ENCODE measurements at regions not wholly inside any gene's neighbourhood (a gene's known extent, or its start where the extent isn't known, plus 50 kb on each side); places are given as distances from the start of the nearest gene placed in this dataset.
"Not testable (repeated sequence)": the region's sequence is repeated elsewhere in the genome, so short reads cannot be mapped to it uniquely, and the experiment has no call there.

GRCh38 chr12:131294716-131295115, 341.0 kb downstream of the ADGRD1 start:
- not testable (repeated sequence) for H3K4me2 ChIP-seq (ENCODE audit: low read length); H4K8ac ChIP-seq (ENCODE audit: low read depth, low read length); H3K9ac ChIP-seq (ENCODE audit: low read length); H3K79me1 ChIP-seq (ENCODE audit: low read length); H3K23ac ChIP-seq (ENCODE audit: low read length); H3K27me3 ChIP-seq (ENCODE audit: insufficient read depth, low read length, poor library complexity); H2BK120ac ChIP-seq (ENCODE audit: low read depth, low read length); H4K5ac ChIP-seq (ENCODE audit: low read length); DNase-seq; H3K27ac ChIP-seq (ENCODE audit: low read depth, low read length); H3K4me1 ChIP-seq (ENCODE audit: control insufficient read depth, low read depth, low read length); H2BK15ac ChIP-seq (replicated peaks; ENCODE audit: low read depth); H2AK5ac ChIP-seq (ENCODE audit: low read length); H2BK5ac ChIP-seq (ENCODE audit: low read length); H3K36me3 ChIP-seq (ENCODE audit: control insufficient read depth, insufficient read depth, low read length); H3K4ac ChIP-seq (ENCODE audit: low read depth, low read length); H3K56ac ChIP-seq (ENCODE audit: low read length); H3K4me3 ChIP-seq (ENCODE audit: low read length); H3K79me2 ChIP-seq (ENCODE audit: control insufficient read depth, insufficient read depth, low read length); H3K18ac ChIP-seq (ENCODE audit: low read length)
- no CpG with 5 or more reads among the region's 12 CpGs for WGBS (ENCODE audit: extremely low coverage, insufficient coverage, low lambda C conversion rate)

GRCh38 chr12:131295117-131295516, 341.4 kb downstream of the ADGRD1 start:
- not testable (repeated sequence) for H2AK5ac ChIP-seq (ENCODE audit: low read length); H3K4me2 ChIP-seq (ENCODE audit: low read length); H3K9ac ChIP-seq (ENCODE audit: low read length); H3K79me2 ChIP-seq (ENCODE audit: control insufficient read depth, insufficient read depth, low read length); H3K79me1 ChIP-seq (ENCODE audit: low read length); H3K4ac ChIP-seq (ENCODE audit: low read depth, low read length); H3K56ac ChIP-seq (ENCODE audit: low read length); H3K18ac ChIP-seq (ENCODE audit: low read length); H3K4me1 ChIP-seq (ENCODE audit: control insufficient read depth, low read depth, low read length); DNase-seq; H2BK120ac ChIP-seq (ENCODE audit: low read depth, low read length); H4K8ac ChIP-seq (ENCODE audit: low read depth, low read length); H3K4me3 ChIP-seq (ENCODE audit: low read length); H3K36me3 ChIP-seq (ENCODE audit: control insufficient read depth, insufficient read depth, low read length); H2BK15ac ChIP-seq (replicated peaks; ENCODE audit: low read depth); H2BK5ac ChIP-seq (ENCODE audit: low read length); H3K23ac ChIP-seq (ENCODE audit: low read length); H4K5ac ChIP-seq (ENCODE audit: low read length); H3K27ac ChIP-seq (ENCODE audit: low read depth, low read length); H3K27me3 ChIP-seq (ENCODE audit: insufficient read depth, low read length, poor library complexity)
- no CpG with 5 or more reads among the region's 9 CpGs for WGBS (ENCODE audit: extremely low coverage, insufficient coverage, low lambda C conversion rate)

DNA sequence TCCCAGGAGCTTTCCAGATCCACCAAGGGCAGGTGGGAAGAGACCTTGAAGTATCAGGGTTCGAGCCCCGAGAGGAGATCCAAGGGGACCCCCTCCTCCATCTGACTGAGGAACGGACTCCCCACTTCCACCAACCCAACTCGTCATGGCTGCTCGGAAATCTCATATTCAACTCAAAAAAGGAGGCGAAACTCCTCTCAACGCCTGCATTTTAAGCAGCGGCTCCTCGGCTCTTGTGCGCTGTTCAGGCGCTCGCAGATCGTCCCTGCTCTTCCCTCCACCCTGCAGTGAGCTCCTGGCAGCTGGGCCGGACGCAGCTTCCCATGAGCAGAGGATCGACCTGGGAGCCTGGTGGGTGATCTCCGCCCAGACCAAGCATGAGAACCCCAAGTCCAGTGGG, 341.9 kb downstream of the ADGRD1 start:
- not testable (repeated sequence) for H3K36me3 ChIP-seq (ENCODE audit: control insufficient read depth, insufficient read depth, low read length); H2AK5ac ChIP-seq (ENCODE audit: low read length); H3K4ac ChIP-seq (ENCODE audit: low read depth, low read length); H3K79me2 ChIP-seq (ENCODE audit: control insufficient read depth, insufficient read depth, low read length); H3K56ac ChIP-seq (ENCODE audit: low read length); DNase-seq; H4K8ac ChIP-seq (ENCODE audit: low read depth, low read length); H3K23ac ChIP-seq (ENCODE audit: low read length); H3K79me1 ChIP-seq (ENCODE audit: low read length); H2BK120ac ChIP-seq (ENCODE audit: low read depth, low read length); H3K27me3 ChIP-seq (ENCODE audit: insufficient read depth, low read length, poor library complexity); H3K18ac ChIP-seq (ENCODE audit: low read length); H3K9ac ChIP-seq (ENCODE audit: low read length); H4K5ac ChIP-seq (ENCODE audit: low read length); H3K27ac ChIP-seq (ENCODE audit: low read depth, low read length); H3K4me1 ChIP-seq (ENCODE audit: control insufficient read depth, low read depth, low read length); H2BK5ac ChIP-seq (ENCODE audit: low read length); H2BK15ac ChIP-seq (replicated peaks; ENCODE audit: low read depth); H3K4me3 ChIP-seq (ENCODE audit: low read length); H3K4me2 ChIP-seq (ENCODE audit: low read length)
- WGBS (ENCODE audit: extremely low coverage, insufficient coverage, low lambda C conversion rate) = no CpG with 5 or more reads among the region's 17 CpGs

DNA sequence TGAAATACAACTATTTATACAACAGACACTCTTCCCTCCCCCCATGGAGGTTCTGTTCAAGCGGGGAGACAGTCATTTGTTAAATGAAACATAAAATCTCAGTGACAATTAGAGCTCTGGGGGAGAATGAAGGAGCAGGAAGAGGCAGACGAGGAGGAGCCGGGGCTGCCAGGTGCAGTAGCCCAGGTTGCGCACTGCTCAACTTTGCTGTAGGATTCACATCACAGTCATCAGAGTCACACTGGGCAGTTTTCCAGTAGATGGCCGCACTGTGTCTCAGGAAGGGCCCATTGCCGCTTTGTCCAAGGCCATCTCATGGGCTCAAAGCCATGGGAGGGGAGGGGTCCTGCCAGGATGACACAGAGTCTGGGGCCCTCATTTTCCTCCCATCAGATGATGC, 342.4 kb downstream of the ADGRD1 start:
- not testable (repeated sequence) for H4K5ac ChIP-seq (ENCODE audit: low read length); H3K79me2 ChIP-seq (ENCODE audit: control insufficient read depth, insufficient read depth, low read length); H3K18ac ChIP-seq (ENCODE audit: low read length)

DNA sequence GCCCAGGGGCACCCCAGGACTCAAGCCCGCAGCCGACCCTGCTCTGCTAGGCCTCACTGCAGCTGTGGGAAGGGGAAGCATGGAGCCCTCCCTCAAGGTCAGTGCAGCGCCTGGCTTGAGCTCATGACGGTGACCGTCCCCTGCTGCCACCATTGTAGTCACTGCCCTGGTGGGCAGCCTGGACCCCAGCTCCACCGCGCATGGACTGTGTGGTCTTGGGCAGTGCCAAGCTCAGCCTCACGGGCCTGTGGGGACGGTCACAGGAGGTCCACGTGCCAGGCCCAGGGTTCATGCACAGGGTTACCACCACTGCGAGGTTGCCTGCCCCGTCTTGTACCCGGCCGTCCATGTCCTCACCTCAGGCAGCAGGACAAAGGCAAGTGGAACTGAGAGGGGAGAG, 342.9 kb downstream of the ADGRD1 start:
- no CpG with 5 or more reads among the region's 14 CpGs for WGBS (ENCODE audit: extremely low coverage, insufficient coverage, low lambda C conversion rate)
- H3K4ac ChIP-seq (ENCODE audit: low read depth, low read length); H4K8ac ChIP-seq (ENCODE audit: low read depth, low read length); H3K23ac ChIP-seq (ENCODE audit: low read length); H3K4me3 ChIP-seq (ENCODE audit: low read length); H3K27me3 ChIP-seq (ENCODE audit: insufficient read depth, low read length, poor library complexity); H4K5ac ChIP-seq (ENCODE audit: low read length); H3K79me2 ChIP-seq (ENCODE audit: control insufficient read depth, insufficient read depth, low read length); H3K9ac ChIP-seq (ENCODE audit: low read length); H3K79me1 ChIP-seq (ENCODE audit: low read length); H2BK120ac ChIP-seq (ENCODE audit: low read depth, low read length); H3K27ac ChIP-seq (ENCODE audit: low read depth, low read length); H3K18ac ChIP-seq (ENCODE audit: low read length); DNase-seq; H3K4me2 ChIP-seq (ENCODE audit: low read length); H3K56ac ChIP-seq (ENCODE audit: low read length); H3K4me1 ChIP-seq (ENCODE audit: control insufficient read depth, low read depth, low read length); H2AK5ac ChIP-seq (ENCODE audit: low read length); H2BK15ac ChIP-seq (replicated peaks; ENCODE audit: low read depth); H2BK5ac ChIP-seq (ENCODE audit: low read length); H3K36me3 ChIP-seq (ENCODE audit: control insufficient read depth, insufficient read depth, low read length): not testable (repeated sequence)

More for the DNA sequence above, 342.4 kb downstream of the ADGRD1 start:
- H2BK120ac ChIP-seq (ENCODE audit: low read depth, low read length); H3K56ac ChIP-seq (ENCODE audit: low read length); H3K4me2 ChIP-seq (ENCODE audit: low read length); H2BK15ac ChIP-seq (replicated peaks; ENCODE audit: low read depth); H3K4me1 ChIP-seq (ENCODE audit: control insufficient read depth, low read depth, low read length); H3K36me3 ChIP-seq (ENCODE audit: control insufficient read depth, insufficient read depth, low read length); H3K4me3 ChIP-seq (ENCODE audit: low read length); H3K27ac ChIP-seq (ENCODE audit: low read depth, low read length); H3K79me1 ChIP-seq (ENCODE audit: low read length); H3K4ac ChIP-seq (ENCODE audit: low read depth, low read length); H2AK5ac ChIP-seq (ENCODE audit: low read length); DNase-seq; H4K8ac ChIP-seq (ENCODE audit: low read depth, low read length); H3K27me3 ChIP-seq (ENCODE audit: insufficient read depth, low read length, poor library complexity); H2BK5ac ChIP-seq (ENCODE audit: low read length); H3K9ac ChIP-seq (ENCODE audit: low read length); H3K23ac ChIP-seq (ENCODE audit: low read length): not testable (repeated sequence)
- no CpG with 5 or more reads among the region's 6 CpGs for WGBS (ENCODE audit: extremely low coverage, insufficient coverage, low lambda C conversion rate)

DNA sequence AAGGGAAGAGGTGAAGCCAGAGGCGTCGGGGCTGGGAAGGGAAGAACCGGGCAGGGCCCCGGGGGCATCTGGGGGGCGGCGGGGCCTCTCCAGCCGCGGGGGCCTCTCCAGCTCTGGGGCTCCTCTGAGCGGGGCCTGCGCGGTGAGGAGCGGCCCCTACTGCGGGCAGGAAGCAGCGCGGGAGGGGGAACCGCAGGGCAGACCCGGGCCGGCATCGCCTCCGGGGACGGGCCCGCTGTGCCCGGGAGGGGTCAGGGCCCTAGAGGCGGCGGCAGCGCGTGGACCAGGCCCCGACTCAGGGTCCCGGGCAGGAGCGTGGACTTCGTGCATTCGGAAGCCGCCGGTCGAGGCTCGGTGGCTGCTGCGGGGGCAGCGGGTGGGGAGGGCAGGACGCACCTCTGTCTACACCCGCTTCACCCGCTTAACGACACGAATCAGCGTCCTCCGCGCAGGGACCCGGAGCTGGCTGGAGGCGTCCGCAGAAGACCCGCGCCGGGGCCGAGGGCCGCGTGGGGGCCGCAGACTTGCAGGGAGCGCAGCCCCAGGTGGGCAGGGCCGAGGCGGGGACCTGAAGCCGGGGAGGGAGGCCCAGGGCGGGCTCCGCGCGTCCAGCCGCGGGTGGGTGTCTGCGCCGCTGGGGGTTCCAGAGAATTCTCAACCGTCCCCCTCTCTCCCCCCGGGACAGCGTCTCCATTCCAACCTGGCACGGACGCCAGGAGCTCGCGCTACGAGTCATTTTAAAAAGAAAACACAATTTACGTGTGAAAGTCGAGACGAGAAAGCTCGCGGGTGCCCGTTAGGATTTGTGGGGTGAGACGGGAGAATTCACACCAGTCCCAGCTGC, 345.0 kb downstream of the ADGRD1 start:
- not testable (repeated sequence) for H2BK120ac ChIP-seq (ENCODE audit: low read depth, low read length); H3K36me3 ChIP-seq (ENCODE audit: control insufficient read depth, insufficient read depth, low read length); H2BK5ac ChIP-seq (ENCODE audit: low read length); H3K27ac ChIP-seq (ENCODE audit: low read depth, low read length); H3K79me1 ChIP-seq (ENCODE audit: low read length); H4K5ac ChIP-seq (ENCODE audit: low read length); H2AK5ac ChIP-seq (ENCODE audit: low read length); H3K4me1 ChIP-seq (ENCODE audit: control insufficient read depth, low read depth, low read length); H3K23ac ChIP-seq (ENCODE audit: low read length); H2BK15ac ChIP-seq (replicated peaks; ENCODE audit: low read depth); H3K56ac ChIP-seq (ENCODE audit: low read length); H3K18ac ChIP-seq (ENCODE audit: low read length); H3K79me2 ChIP-seq (ENCODE audit: control insufficient read depth, insufficient read depth, low read length); H4K8ac ChIP-seq (ENCODE audit: low read depth, low read length); H3K4ac ChIP-seq (ENCODE audit: low read depth, low read length); H3K27me3 ChIP-seq (ENCODE audit: insufficient read depth, low read length, poor library complexity); DNase-seq; H3K4me3 ChIP-seq (ENCODE audit: low read length); H3K4me2 ChIP-seq (ENCODE audit: low read length); H3K9ac ChIP-seq (ENCODE audit: low read length)
- no CpG with 5 or more reads among the region's 83 CpGs for whole genome bisulfite sequencing (ENCODE audit: extremely low coverage, insufficient coverage, low lambda C conversion rate)

All from mesendoderm (in vitro differentiated cells).